Glomerular visceral epithelial cell (primary cell): ENCODE measurements at regions not wholly inside any gene's neighbourhood (a gene's known extent, or its start where the extent isn't known, plus 50 kb on each side); places are given as distances from the start of the nearest gene placed in this dataset.
"Not testable (repeated sequence)": the region's sequence is repeated elsewhere in the genome, so short reads cannot be mapped to it uniquely, and the experiment has no call there.

Experiments
- DNase-seq: peaks from one replicate; pipeline ENCODE4 v3.0.0-alpha.2; 2016; ENCODE audit errors: extremely low spot score

DNA sequence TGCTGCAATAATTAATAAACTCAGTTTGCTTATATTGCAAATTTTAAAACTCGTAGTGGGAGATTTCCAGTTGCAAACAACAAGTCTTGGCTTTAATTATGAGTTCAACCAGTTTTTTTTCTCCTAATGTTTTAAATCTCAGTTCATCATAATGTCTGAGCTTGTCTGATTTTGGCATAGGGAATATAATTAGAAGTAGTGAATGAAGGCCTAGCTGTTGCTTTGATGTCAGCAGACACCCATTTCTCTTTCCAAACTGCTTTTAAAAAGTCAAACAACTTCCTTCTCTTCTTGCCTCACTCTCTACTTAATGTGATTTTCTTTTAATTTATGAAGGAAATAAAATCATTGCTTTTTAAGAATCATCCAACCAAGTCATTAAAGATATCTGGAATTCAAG is 1462.1 kb downstream of the DPP10 start:
- no peak for DNase-seq

DNA sequence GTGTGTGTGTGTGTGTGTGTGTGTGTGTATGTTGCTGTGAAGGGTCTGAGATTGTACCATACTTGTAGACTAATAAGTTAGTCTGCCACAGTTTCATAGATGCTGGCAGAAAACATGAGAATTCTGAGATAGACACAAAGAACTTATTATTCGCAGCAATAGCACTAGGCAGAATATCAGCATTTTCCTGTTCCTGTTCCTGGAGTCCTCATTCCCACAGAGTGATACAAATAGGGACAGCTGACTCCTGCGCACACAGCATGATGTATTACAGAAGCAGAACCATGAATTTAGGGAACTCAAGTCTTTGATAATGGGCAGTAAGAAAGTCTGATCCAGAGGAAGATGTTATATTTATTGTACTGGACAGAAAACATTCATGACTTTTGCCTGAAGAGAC is 1466.3 kb downstream of the DPP10 start:
- no peak for DNase-seq

DNA sequence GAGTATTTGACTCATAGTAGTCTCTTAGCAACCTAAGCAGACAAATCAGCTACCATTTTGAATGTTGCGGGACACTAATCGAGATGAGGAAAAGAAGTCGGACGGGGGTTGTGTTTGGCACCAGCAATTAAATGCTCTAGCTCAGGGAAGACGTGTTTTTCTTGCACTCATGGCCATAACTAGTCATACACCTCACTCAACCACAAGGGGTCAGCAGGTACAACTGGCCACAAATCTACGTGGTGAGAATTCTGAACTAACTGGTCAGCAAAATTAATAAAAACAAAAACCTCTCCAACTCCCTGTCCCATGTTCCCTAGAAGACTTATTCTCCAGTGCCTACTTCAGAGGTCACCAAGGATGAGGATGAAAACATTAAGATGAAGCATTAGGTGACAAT is 1467.8 kb downstream of the DPP10 start:
- DNase-seq: no peak

DNA sequence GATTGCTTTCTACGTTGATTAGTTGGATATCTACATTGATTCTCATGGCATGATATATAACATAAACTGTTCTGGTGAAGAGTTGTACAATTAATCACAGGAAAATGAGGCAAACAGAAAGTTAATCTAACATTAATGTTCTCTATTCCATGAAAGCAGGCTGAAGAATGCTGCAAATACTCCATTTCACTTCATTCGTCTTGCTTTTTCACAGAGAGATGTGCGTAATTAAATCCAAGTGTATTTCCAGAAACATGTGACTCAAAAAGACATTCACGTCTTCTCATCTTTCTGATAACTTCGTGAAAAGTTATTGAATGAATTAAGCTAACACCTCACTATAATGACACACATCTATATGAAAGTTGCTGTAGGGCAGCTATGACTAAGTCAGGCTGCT is 1471.5 kb downstream of the DPP10 start:
- DNase-seq: no peak

DNA sequence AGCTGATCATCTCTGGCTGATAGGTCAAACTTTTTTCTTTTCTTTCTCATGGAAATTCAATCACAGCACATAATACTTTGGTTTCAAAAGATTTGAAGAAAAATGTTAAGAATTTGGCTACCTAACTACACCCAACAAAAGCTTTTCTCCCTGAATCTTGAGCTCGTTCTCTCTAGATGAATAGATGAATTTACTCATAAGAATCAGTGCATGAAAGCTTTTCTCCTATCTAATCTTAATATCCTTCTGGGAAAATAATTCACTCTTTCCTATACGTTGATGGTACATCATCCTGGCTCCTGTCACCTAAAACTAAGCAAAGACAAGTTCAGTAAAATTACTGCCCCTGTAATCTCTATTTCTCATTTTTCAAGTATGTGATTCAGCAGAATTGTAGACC is 1479.1 kb downstream of the DPP10 start:
- DNase-seq: no peak

DNA sequence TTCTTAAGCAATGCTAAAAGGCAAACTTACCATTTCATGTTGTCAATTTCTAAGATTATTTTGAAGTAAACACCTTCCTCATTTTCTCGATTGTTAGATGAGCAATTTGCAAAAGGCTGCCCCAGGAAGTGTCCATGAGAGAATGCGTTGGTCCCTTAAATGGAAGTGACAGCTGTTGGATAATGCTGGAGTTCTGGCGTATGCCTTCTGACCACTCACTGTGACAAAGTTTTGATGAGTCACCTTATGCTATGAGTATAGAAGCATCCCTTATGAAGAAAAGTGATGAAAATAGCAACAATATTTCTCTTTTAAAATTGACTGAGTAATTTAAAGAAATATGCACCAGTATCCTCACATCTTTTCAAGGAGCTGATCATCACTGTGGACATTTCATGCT is 1497.5 kb downstream of the DPP10 start:
- DNase-seq: no peak

DNA sequence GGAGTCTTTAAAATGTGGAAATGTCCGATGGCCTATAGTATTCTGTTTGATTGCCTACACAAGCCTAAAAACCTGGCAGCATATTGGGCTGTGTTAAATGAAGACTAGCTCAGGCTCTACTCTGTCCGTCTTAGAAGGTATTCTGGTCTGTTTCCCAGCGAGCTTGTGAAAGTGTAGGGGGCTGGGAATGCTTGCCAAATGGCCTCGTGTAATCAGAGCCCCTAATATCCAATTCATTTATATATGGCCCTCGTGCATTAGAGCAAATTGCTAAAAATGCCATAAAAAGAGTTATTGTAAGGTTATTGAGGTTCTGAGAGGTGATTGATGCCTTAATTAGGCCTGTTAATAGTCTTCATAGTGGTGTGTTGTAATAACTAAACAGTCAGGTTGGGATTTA is 1500.4 kb downstream of the DPP10 start:
- no peak for DNase-seq

DNA sequence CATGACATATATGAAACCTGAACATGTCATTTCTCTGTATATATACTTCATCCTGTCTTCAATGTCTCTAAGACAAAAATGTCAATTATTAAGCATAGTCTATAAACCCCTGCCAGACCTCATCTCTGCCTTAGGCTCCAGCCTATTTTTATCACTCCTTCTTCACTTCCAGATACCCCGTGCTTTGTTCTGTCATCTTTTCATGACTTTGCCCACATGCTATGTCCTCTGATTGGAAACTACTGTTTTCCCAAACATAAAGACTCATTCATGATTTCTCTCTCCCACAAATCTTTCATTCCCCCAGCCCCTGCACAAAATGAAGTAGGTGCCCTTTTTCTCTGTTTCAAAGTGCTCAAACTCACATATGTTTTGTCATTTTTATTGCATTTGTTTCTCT is 1503.9 kb downstream of the DPP10 start:
- DNase-seq: no peak

DNA sequence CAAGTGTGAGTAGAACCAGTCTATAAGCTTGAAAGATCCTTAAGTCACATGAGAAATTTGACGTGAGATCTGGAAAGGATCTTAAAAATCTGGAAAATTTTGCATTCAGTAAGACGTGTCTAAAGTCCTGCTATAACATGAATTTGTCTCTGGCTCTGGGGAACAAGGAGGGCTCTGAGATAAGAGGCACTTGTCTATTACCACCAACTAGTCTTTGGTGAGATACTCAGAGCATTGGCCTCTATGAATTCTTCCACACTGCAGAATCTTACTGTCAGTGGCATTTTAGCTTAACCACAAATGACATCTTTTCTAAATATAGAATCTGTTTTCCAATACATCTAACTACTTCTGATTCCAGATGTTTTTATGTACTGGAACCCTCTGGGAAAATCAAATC is 1504.5 kb downstream of the DPP10 start:
- DNase-seq: no peak

DNA sequence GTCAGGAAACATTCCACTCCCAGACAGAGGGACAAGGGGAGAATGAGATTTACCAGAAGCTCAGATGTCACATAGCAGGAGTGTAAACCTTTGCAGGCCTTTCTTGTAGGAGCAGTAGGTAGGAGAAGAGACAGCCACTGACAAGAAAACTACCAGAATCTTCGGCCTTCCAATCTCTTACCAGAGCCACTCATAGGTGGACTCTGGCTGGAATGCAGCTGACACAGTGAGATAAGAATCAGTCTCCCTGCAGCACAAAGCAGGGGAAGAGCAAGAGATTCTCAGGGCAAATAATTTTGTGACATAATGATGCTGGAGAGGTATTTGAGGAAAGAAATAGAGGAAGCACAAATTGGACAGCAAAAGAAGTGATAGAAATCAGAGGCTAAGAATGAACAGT is 1534.5 kb downstream of the DPP10 start:
- DNase-seq: no peak

DNA sequence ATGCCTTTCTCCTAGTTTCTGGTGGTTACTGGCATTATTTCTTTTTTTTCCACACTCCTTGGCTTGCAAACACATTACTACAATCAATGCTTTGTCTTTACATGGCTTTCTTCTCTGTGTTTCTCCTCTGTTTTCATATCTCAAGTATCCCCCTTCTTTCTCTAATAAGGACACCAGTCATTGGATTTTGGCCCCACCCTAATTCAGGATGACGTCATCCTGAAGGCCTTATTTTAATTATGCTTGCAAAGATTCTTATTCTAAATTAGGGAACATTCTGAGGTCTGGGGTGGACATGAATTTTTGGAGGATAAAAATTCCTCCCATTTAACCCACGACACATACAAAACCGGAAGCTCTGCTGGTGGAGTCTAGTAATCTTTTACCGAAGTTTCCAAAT is 1556.6 kb downstream of the DPP10 start:
- no peak for DNase-seq

DNA sequence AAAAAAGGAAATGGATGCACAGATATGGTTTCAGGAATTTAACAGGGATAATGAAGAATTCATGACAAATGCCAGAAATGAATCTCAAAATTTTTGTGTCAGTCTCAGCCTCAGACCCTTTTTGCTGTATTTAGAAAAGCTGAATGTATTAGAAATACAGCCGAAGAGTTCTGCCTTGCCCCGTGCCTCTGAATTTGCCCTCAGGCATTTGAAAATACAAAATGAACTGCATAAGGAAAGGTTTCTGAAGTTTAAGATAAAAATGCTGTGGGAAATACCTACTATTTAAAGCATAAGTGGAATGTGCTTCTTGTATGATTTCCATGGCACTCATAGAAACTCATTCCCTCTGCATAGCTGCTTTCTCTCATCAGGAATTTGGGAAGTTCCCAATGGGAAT is 1580.6 kb downstream of the DPP10 start:
- DNase-seq: no peak

DNA sequence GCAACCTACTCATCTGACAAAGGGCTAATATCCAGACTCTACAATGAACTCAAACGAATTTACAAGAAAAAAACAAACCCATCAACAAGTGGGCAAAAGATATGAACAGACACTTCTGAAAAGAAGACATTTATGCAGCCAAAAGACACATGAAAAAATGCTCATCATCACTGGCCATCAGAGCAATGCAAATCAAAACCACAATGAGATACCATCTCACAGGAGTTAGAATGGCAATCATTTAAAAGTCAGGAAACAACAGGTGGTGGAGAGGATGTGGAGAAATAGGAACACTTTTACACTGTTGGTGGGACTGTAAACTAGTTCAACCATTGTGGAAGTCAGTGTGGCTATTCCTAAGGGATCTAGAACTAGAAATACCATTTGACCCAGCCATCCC is 1596.3 kb downstream of the DPP10 start:
- not testable (repeated sequence) for DNase-seq

DNA sequence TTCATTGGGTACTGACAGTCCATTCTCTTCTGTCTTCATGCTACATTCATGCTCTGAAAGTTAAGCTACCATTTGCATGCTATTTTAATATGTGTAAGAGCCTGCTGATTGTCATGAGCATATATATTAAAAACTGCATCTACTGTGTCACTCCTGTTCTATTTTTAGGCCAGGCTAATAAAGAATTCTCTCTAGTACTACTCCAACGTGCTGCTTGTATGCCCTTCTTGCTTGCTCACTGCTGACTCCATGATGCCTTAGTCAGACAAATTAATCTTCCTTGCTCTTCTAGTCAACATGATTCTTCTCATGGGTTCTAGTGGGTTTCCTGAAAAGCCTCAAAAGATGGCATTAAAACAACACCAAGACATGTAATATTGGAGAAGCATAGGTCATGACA is 1600.1 kb downstream of the DPP10 start:
- DNase-seq: no peak

DNA sequence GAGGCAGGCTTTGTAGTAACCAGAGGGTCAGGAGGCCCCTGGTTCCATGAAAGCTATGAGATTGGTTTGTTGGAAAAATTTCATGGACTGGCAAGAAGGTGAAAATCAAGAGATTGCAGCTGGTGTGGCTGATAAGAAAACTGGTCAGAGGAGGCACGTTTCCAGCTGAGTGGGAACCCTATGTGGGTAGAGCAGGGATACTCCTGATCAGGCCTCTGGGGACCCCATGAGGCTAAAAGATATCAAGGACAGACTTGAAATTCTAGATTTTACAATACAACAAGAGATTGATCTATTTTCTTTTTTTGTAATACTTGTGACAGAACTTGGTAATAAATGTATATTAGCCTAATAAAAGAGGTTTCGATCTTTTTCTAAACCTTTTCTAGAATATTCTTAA is 1615.1 kb downstream of the DPP10 start:
- no peak for DNase-seq

DNA sequence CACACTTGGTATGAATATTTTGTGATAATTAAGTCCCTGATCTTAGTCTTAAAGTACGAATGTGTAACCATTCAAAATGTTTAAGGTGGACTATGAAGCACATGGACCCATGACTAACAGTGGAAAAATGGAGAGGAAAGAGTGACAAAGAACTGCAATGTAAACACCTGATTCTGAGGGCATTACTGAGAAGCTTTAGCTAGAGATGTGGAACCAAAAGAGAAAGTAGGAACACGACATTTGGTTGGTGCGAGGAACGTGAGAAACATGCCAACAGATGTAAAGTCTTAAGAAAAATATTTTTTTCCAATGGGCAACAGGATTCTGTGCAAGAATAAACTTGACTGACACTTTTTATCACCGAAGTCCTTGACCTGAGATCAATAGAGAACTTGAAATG is 1618.6 kb downstream of the DPP10 start:
- DNase-seq: no peak

DNA sequence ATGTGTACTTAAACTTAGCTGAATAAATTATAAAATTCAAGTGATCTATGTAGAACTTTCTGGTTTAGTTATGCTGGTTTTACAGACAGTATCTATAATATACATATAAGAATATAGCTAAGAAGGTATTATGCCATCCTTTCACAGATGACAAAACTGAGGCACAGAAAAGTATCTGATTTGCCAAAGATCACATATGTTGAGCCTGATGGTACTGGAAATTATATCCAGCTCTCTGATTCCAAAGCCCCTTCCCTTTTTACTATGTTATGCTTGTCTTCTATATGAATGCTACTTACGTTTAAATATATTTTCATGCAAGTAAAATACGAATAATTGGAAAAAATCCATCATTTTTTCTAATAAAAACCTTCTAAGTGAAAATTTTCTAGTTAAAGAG is 1631.3 kb downstream of the DPP10 start:
- no peak for DNase-seq

DNA sequence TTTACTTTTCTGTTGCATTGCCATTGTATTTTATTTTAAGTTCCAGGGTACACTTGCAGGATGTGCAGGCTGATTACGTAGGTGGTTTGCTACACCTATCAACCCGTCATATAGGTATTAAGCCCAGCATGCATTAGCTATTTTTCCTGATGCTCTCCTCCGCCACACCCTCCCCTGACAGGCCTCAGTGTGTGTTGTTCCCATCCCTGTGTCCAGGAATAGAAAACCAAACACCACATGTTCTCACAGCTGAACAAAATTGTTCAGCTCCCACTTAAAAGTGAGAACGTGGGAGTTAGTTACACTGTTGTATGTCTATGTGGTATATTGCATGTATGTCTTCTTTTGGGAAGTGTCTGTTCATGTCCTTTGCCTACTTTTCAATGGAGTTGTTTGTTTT is 1631.7 kb downstream of the DPP10 start:
- no peak for DNase-seq

DNA sequence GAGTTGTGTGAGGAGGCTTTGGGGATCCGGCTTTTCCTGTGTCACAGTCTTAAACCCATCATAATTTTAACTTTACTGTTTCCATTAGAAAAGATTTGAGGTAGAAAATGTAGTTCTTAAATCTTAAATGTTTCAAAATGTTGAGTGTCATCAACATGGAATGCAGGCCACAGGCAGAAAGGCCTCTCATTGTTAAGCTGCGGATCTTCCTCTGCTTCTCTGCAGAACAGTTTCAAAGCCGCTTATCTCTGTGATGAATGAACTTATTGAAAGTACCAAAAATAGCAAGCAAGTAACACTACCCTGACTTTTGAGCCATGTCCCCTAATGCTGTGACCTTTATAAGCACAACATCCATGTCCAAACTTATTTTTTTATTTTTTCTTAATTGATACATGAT is 1645.8 kb downstream of the DPP10 start:
- DNase-seq: no peak

DNA sequence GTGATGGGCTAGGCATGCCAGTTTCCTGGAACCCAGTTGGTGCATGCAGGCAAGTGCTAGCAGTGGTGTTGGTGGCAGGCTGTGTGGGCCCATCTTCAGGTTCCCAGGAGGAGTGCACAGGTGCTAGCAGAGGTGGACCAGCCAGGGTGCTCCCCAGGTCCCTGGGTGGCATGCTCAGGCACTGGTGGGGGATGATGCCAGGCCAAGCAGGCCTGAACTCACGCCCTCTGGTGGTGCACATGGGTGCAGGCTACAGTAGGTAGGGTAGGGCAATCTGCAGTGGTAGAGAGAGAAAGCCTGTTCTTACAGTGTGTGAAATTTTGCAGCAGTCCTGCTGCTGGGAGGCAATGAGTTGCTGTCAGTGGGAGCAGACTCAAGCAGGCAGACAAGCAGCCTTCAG is 1651.8 kb downstream of the DPP10 start:
- DNase-seq: no peak

DNA sequence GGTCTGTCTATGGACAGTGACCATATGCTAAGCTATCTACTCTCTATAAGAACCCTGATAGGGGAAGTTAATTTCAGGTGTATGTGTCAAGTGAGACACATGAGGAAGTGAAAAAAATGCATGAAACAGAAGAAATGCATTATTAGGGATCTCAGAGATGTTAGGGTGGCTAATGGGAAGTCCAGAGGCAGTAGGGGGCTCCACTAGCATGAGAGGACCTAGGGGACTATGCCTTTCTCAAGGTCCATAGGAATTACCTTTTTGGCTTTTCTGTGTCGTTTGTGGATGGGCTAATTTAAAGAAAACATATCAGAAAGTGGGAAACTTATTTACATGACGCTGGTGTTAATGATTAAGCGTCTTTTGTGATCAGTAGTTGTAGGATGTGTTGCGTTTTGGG is 1653.2 kb downstream of the DPP10 start:
- DNase-seq: no peak

DNA sequence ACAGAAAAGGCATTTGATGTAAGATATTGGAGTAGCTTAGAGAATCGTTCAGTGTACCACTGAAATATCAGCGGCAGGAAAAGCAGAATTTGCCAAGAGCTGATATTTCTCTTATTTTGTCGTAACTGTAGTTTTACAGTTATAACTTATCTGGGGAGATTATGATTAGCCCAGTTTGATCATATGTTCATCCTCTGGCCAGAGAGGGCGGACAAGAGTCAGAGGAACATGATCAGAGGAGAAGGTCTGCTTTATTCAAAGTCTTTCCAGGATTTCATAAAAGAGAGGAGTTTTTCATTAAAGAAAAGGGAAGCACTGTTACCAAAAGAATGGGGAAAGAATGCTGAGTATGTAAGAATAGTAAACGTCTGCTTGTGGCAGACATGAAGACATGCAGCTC is 1655.6 kb downstream of the DPP10 start:
- DNase-seq: no peak

DNA sequence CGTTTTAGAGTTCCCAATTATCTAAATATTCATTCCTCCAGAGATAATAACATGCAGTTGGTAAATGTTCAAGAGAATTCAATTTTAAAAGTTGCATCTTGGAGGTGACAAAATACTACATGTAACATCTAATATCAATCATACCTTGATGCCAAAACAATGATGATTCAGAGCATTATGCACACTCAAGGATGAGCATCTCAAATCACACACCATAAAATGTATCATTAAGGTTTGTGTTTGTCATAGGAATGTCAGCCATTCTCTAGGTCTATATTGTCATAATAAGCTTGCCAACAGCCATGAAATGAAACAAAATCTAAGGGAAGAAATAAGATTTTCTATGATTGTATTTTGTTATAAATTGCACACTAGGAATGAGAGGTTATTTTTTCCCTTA is 1667.0 kb downstream of the DPP10 start:
- DNase-seq: no peak

DNA sequence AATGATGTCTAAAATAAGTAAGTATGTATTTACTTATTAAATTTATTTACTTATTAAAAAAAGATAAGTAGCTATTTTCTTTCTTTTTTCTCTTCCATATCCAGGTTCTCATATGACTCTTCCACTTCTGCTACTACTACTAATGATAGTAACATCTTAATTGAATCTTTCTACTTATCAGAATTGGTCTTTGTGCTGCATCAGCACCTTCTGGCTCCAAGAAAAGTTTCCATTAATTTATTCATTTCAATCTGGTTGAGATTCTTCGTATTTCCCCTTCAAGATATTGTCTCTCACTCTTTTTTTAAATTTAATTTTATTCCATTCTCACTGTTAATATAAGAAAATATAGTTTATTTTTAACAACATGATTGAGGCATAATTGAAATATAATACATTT is 1675.4 kb downstream of the DPP10 start:
- no peak for DNase-seq

DNA sequence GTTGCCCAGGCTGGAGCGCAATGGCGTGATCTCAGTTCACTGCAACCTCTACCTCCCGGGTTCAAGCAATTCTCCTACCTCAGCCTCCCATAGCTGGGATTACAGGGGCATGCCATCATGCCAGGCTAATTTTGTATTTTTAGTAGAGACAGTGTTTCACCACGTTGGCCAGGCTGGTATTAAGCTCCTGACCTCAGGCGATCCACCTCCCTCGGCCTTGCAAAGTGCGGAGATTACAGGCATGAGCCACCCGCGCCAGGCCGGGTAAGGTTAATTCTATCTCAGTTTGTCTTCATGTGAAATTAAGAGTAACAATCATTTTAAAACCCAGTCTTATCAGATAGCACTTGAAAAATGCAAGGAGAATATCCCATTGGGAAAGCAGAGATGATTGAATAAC is 1681.7 kb upstream of the DDX18 start:
- no peak for DNase-seq
